ENCODE measurements at regions not wholly inside any gene's neighbourhood (a gene's known extent, or its start where the extent isn't known, plus 50 kb on each side); places are given as distances from the start of the nearest gene placed in this dataset.

DNA sequence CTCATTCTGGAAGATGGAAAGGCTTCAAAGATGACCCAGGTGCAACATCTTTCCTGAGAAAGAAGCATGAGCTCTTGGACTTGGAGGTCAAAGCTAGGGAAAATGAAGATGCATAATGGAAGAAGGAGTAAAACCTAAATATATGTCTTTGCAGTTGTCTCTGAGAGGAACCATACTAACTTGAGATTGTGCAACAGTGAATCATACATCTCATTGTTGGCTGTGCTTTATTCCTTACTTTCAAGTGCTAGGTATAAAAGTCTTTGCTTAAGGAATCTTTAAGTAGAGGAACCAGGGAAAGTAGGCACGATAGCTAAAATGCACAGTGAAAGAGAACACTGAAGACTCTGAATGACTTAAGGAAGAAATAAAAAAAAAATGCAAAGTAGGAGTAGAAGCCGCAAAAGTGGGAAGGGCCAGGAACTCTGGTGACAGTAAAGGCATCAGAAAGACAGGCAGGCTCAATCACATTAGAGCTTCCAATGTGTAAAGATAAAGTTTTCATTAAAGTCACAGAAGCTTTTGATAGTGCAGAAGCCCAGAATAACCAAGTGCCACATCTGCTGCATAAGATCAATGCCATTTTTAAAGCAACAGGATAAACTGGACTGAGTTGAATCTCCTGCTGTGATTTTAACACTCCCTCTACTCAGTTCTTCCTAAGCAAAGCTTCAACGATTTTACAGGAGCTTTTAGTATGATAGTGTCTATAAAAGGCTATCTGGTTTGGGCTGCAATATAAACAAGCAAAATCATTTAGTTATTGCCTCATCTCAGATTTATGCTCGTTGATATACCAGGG, 432.3 kb upstream of the EDIL3 start:
- no peak for TF ChIP-seq POLR2A (IDR thresholded peaks at IDR 0.05)
- TF ChIP-seq, protein P1, sequence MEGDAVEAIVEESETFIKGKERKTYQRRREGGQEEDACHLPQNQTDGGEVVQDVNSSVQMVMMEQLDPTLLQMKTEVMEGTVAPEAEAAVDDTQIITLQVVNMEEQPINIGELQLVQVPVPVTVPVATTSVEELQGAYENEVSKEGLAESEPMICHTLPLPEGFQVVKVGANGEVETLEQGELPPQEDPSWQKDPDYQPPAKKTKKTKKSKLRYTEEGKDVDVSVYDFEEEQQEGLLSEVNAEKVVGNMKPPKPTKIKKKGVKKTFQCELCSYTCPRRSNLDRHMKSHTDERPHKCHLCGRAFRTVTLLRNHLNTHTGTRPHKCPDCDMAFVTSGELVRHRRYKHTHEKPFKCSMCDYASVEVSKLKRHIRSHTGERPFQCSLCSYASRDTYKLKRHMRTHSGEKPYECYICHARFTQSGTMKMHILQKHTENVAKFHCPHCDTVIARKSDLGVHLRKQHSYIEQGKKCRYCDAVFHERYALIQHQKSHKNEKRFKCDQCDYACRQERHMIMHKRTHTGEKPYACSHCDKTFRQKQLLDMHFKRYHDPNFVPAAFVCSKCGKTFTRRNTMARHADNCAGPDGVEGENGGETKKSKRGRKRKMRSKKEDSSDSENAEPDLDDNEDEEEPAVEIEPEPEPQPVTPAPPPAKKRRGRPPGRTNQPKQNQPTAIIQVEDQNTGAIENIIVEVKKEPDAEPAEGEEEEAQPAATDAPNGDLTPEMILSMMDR (IDR thresholded peaks at IDR 0.05) = no peak

All from ovary (tissue), 3 donors.